ENCODE measurements at regions not wholly inside any gene's neighbourhood (a gene's known extent, or its start where the extent isn't known, plus 50 kb on each side); places are given as distances from the start of the nearest gene placed in this dataset.

DNA sequence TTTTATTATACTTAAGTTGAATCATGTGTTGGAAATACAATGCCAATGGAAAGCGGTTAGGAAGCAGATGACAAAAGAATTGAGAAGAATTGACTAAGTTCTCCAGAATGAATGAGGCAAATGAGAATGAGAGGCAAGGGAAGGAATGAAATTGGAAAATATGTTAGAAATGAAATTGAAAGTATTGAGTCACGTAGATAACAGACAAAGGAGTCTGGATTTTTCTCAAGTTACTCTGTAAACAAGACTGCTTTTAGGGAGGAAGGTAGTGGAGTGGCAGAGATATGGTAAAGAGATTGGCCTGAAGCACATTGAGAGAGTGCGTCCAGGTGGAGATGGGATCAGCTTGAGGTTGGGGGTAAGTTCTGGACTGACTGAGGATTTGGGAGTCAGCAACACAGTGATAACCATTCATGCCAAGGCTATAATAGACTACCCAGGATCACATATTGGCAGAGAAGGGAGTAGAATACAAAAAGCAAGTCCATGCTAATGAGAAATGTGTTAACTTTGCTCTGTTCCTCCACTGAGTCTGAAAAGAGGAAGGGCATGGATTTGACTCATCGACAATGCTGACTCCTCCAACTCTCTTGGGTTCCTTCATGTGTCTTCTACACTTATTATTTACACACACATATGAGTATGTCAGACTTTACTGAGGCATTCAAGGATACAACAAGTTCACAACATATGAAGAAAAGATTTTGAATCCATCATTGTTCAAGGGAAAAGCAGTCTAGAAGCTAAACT, 814.2 kb upstream of the ZNF608 start:
- DNase-seq (ENCODE audit: low spot score): no peak

DNA sequence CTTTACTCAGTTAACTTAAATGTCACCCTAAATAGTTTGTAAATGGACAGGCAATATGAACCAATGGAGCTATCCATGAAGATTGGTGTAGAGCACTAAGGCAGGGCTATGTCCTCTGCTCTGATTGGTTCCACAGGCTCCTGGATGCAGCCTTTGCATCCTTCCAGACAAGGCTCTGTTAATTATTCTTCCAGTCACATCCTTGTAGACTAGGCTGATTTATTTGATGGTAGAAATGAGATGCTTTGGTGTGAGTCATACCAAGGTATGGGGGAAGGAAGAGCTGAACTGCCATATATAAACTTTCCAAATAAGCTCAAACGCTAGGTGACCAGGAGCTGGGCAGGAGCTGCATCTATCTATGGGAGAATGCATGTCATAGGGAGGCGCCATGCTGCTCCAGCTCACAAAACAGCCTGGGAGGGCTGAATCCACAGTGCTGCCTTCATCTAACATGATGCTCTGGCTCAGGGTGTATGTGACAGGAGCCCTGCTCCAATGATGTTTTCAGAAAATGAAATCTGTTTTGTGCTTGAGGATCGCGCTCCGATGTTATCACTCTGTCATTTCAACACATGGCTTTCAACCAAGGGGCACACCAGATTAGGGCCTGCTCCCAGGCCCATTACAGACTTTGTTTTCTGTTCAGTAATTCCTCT, 818.0 kb upstream of the ZNF608 start:
- DNase-seq (ENCODE audit: low spot score): no peak

DNA sequence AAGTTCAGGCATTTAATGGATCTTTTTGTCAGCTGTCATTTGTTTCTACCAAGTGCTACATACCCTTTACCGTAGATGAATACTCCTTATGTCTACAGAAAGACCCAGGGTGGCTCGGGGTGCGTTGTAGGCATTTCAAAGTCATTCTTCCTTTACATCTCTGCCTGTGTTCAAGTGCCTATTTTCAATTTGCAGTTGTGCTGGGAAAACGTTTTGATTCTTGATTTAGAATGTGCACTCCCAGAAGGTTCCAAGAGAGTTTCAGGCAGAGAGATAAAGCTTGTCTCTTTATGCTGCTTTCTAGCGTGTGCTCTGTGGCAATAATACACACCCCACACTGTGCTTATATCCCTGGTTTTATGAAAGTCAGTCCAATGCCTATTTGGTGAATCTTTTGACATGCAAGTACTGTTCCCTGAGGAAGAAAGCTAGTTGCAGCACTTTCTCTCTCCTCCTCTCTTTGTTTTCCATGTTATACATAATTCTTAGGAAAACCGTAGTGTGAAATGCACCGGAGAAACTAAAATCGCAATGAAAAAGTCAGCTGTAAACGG, 828.1 kb upstream of the ZNF608 start:
- DNase-seq (ENCODE audit: low spot score): no peak

DNA sequence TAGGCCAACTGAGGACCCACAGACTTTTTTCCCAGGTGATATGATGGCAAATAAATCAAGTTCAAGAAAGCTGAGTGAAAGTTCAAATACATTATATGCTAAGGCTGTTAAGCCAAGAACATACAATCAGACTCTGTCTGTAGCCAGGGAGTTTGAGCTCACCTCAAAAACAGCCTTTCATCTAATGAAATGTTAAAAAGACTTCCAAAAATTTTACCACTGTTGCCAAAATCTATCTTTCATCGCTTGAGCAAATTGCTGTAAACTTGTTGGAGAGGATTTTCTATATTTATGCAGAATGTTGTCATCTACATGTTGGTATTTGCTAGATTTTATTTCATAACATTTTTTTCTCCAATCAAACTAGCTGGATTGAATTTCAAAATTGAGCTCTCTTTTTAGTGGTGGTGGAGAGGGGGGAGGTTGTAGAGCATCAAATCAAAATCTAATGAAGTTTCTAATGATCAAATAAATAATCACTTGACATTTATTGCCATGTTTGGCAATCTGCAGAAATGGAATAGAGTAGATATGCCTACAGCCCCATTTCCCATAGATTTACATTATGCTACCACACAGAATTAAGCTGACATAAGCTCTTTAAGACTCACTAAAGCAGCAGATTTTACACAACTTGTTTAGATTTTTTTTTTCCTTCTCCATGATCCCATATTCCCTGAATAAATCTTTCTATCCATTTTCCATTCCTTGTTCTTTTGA, 828.9 kb upstream of the ZNF608 start:
- no peak for DNase-seq (ENCODE audit: low spot score)

DNA sequence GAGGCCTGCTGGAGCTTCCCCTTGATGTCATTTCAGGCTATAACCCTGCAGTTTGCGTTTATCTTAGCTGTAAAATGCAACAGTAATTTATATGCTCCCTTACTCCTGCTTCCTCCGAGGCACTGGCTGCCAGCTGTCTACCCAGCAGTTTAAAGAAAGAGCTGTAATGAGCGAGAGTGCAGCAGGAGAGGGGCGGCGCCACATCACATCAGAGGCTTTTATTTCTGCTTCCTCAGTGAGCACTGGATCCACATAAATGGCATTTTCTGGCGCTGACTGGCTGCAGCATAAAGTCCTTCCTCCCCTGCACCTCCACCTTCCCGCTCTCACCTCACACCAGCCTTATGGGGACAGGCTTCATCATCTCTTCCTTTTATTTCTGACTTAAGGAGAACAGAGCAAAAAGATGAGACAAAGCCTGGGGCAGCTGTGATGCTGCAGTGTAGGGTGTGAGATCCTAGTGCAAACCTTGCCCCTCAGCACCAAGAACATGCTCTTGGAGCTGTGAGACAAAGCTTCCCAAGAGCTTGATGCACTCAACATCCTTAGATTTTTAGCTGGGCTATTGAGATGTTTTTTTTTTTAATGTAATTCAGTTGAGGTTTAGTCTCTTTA, 829.6 kb upstream of the ZNF608 start:
- no peak for DNase-seq (ENCODE audit: low spot score)

DNA sequence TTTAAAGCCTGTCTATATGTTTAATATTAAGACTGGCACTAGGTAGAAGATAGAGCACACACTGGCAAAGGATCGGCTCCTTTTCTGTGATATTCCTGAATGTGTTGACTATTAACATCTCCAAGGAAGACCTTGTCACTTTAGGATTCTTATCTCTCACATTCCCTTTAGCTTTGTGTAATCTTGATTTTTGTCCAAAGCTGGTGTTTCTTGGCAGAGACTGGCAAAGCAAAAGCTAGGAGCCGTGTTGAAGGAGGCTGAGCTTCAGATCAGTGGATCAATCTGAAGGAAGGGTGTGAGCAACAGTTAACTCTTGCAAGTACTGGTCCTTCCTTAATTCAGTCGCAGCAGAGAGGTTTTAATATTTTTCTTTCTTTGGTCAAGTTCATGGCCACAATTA, 830.4 kb upstream of the ZNF608 start:
- DNase-seq (ENCODE audit: low spot score): no peak

DNA sequence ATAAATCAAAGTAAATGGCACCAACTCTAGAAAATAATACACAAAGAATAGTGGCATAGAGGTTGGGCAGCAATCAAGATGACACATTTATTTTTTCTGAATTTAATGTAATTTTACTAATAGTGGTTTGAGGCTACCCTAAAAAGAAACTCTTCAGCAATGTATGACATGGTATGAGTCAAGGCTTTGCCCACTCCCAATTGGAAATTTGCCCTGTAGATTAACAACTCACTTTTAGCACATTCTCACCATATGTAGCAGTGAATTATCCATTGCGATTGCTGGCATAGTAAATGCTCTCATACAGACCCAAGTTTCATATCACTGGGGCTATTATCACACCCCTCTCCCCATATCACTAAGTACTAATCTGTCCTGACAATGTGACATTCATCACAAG, 832.1 kb upstream of the ZNF608 start:
- DNase-seq (ENCODE audit: low spot score): no peak

DNA sequence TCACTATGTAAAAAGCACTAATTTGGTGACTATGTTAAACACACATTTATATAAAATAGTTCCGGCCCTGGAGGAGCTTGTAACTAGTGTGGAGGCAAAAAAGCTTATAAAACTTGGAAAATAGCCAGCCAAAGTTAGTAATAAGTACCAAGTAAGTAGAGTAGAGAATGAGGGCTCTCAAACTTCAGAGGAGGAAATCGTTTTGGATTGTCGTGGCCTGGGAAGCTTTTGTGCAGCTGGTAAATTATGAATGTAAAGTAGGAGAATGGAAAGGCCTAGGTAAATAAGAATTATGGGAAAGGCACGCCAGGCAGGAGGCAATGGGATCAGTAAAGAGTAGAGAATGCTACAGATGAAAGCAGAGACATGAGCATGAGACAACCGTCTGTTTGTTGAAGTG, 832.7 kb upstream of the ZNF608 start:
- DNase-seq (ENCODE audit: low spot score): no peak

DNA sequence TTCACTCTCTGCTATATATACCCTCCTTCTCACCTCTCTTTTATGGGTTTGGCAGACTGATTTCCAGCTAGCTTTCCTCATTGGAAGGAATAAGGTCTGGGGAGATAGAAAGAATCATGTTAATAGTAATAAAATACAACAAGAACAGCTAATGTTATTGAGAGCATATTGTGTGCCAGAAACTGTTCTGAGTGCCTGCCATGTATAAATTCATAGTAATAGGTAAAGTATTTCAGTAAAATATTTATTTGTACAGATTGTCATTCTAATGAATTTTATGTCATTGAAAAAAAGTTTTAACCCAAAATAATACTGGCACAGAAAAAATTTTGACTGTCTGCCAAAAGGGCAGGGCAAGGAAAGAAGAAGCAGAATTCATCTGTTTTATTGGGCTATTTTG, 834.9 kb upstream of the ZNF608 start:
- no peak for DNase-seq (ENCODE audit: low spot score)

DNA sequence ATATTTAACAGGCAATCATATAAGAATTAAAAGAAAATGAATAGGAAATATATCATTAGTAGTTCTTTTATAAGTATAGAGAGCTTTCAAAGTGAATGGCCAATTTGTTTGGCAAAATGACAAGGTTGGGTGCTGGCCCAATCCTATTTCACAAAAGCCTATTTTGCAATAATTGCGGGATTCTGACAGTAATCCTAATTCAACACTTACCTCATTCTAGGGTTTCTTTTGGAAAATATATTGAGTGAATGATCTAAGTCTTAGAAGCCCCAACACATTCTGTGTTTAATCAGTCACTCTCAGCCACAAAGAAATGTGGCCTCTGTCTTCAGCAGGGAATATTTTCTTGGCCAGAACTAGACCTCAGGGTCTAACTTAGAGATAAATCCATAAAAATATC, 835.9 kb upstream of the ZNF608 start:
- no peak for DNase-seq (ENCODE audit: low spot score)

DNA sequence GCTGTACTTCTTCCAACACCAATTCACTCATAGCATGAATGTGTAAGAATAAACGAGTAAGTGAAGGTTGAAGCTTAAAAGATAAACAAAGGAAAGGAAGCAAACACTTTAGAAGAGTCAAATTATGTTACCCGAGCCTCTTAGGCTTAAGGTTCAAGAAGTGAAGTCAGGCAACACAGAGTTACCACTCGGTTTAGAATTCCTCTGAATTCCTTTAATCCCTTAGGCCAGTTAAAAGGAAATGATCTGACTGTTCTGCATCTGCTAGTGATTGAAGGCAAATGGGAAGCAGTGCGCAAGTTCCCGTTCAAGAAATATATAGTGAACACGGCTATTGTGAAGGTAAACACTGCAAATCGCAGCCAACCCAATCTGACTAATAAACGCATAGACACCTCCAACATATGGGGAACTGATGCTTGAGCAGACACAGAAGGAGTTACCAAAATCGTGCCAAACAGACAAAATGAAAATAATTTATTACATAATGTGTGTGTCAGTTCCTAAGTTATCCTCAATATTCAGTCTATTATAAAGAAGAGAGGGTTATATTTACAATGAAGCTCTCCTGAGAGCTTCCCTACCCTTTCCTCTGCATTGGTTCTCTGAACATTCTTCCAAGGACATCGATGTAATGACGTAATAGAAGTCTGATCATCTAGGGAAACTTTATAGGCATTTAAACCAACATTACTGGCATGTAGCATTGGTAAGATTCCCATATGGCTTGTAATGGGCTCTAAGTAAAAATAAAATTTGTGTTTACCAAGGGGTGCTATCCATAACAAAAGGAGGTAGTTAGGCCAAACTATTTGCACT, 837.1 kb upstream of the ZNF608 start:
- DNase-seq (ENCODE audit: low spot score): no peak

DNA sequence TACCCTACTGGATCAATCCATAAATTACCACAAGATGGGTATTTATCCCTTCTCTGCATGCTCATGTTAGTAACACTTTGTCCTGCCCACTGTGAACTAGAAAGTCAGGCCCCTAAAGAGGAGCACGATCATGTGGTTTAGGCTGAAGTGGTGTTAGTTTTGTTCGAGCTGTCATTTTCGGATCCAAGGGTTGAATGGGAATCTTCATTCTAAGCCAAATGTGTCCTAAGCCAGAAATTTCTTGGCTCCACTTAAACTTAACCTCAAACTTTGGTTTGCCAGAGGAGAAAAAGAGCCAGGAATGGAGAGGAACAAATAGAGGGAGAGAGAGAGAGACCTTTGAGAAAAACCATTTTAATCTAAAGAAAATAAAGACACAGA, 837.7 kb upstream of the ZNF608 start:
- no peak for DNase-seq (ENCODE audit: low spot score)

DNA sequence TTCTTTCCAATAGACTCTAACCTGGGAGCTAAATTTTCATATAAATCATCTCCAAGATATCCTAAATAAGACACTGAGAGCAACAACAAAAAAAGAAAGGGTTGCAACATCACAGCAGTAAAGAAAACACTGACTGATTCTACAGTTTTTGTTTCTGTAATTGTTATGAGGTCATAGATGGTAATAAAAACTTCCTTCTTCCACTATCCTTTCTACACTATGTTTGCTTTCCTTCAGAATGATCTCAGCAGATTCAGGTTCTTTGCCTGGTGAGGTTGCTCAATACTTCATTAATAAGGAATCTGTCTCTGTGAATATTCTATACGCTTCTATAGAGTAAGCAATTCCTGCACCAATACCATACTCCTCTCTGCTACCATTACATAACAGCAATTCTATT, 835.6 kb upstream of the GRAMD2B start:
- DNase-seq (ENCODE audit: low spot score): no peak

DNA sequence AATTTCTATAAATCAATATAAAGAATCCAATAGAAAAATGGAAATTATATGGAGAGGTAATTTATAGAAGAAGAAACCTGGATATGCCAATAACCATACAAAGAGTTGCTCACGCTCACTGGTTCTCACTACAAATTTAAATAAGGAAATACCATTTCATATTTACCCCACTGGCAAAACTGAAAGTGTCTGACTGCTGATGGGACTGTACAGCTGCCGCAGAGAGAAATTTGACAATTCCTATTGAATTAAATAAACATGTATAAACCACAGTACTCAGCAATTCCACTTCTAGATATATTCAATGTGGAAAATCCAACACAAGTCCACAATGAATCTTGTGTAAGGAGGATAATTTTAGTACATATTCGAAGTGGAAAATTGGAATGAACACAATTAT, 830.4 kb upstream of the GRAMD2B start:
- DNase-seq (ENCODE audit: low spot score): no peak

DNA sequence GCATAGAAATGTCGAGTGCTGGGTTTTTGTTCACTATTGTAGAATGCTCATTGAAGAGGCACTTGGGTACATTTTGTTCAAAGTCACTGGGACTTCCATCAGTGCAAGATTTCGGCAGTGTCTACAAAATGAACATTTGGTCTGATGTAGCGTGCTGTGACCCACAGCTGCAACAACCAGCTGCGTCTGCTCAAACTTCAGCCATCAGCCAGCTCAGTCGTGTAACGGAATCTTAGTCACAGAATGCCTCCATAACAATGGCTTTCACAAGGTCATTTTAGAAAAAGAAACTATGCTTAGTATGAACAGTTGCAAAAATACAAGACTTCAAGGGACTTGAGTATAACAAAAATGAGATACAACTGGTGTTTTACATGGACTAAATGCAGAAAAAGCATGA, 828.1 kb upstream of the GRAMD2B start:
- peak; percentile 23 for DNase-seq (ENCODE audit: low spot score)

DNA sequence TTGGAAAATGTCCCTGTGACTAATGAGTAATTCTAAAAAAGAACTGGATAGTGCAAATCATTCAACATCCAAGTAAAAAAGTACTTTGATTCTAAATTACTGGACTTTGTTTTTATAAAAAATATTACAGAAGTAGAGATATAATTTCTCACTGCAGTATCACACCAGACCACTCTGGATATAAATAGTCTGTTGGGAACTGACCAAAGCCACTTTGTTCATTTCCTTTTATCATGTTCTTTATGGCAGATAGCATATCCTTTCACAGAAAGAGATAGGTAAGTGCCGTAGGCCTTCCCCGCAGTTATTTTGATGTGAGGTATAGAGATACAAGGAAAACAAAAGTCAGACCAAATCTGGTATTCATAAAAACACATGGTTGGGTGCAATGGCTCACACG, 827.4 kb upstream of the GRAMD2B start:
- DNase-seq (ENCODE audit: low spot score): no peak

DNA sequence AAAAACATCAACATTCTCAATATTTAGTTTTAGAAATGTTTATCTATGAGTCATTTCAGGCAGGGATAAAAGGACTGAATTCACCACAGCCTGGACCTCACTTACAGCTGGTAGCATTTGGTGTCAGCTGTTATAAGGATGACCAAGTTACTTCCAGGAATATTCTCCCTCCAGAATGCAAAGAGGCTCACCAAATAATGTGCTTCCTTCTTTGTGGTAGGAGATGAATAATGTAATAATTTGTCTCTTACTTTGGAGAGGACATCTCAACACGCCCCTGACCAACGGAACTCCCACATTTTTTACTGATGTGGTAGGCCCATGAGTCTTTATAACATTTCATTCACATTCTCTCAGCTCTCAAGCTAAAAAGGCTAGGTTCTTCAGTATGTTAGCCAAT, 825.9 kb upstream of the GRAMD2B start:
- peak; percentile 51 for DNase-seq (ENCODE audit: low spot score)

DNA sequence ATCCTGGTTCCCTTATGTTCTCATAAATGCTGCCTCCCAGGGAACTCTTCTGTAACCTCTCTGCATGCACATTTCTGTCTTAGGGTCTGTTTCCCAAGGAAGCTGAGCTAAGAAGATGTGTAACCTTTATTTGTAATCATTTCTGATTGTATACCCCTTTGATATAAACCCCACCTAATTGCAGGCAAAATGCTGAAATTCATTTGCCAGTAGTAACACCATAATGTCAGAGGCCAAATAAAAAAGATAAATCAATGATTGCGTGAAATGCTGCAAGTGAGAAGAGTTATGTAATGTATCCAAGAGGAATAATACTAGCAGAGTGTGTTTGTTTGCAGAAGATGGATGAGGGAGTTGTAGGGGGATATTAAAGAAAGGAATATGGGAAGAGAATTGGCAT, 822.6 kb upstream of the GRAMD2B start:
- no peak for DNase-seq (ENCODE audit: low spot score)

DNA sequence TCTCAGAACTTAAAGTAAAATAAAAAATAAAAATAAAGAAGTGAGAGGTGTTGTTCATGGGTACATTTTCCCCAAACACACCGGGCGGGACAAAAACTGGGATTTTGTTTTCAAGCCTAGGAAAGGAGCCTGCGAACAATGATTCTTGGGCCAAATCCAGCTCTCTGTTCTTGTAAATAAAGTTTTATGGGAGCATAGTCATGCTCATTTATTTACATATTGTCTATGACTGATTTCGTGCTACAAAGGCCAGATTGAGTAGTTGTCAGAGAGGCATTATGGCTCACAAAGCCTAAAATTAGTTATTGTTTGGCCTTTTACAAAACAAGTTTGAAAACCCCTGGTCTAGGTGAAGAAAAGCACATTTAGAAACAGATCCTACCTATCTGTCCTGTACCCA, 821.0 kb upstream of the GRAMD2B start:
- DNase-seq (ENCODE audit: low spot score): no peak

DNA sequence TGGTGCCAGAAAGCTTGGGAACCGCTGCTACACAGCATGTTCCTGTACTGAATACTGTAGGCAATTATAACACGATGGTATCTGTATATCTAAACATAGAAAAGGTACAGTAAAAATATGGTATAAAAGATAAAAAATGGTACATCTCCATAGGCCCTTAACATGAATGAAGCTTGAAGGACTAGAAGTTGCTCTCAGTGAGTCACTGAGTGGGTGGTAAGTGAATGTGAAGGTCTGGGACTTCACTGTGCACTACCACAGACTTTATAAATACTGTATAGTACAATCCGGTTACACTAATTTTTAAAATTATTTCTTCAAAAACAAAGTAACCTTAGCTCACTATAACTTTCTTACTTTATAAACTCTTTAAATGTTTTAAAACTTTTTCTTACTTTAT, 819.9 kb upstream of the GRAMD2B start:
- no peak for DNase-seq (ENCODE audit: low spot score)

DNA sequence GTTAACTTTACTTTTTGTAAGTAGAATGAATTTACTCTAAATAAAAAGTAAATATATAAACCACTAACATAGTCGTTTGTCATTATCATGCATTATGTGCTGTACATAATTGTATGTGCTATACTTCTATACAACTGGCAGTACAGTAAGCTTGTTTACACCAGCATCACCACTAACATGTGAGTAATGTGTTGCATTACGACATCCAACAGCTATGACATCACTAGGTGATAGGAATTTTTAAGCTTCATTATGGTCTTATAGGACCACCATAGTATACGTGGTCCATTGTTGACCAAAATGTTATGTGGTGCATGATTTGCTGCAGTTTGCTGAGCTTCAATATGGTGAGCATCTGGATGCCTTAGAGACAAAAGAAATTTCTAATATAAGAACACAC, 819.1 kb upstream of the GRAMD2B start:
- DNase-seq (ENCODE audit: low spot score): no peak

DNA sequence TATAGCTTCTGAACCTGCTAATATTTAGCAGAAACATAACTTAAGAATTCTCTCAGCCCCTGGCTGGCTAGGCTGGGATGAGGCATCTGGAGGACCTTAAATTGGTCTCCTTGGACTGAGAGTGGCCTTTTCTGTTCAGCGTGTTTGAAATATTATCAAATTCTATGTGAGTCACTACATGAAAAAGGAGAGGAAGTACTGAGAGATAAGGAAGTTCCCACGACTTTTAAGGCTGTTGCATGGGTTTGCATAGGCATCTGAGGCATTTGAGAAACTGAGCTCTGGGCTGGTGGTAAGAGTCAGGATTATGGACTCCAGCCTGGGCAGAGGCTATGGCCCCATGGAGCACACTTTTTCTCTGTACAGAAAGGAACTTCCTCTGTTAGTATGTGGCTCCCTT, 816.2 kb upstream of the GRAMD2B start:
- DNase-seq (ENCODE audit: low spot score): no peak
